ENCODE measurements at regions not wholly inside any gene's neighbourhood (a gene's known extent, or its start where the extent isn't known, plus 50 kb on each side); places are given as distances from the start of the nearest gene placed in this dataset.

- DNase-seq (ENCODE audit: low spot score): no peak
Measured at GRCh38 chr7:7051206-7051877, 131.0 kb upstream of the C1GALT1 start.

- DNase-seq (ENCODE audit: low spot score): no peak
Measured at GRCh38 chr7:7054252-7054830, 128.0 kb upstream of the C1GALT1 start.

- DNase-seq (ENCODE audit: low spot score): no peak
Measured at GRCh38 chr7:7060828-7061599, 121.3 kb upstream of the C1GALT1 start.

DNA sequence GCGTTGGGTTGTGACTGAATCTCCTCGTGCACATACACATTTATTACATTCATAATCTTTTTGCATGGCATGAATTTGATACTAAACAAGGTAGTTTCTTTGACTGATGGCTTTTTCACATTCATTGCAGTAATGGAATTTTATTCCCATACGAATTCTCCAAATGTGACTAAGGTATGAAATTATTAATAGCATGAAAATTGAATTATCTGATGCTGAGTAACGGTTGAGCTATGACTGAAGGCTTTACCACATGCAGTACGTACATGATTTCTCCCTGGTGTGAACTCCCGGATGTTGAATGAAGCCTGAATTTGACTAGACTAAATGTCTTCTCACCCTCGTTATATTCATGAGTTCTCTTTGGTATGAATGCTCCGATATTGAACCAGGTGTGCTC, 104.4 kb upstream of the C1GALT1 start:
- no peak for DNase-seq (ENCODE audit: low spot score)

- no peak for DNase-seq (ENCODE audit: low spot score)
Measured at GRCh38 chr7:7080802-7081201, 101.5 kb upstream of the C1GALT1 start.

DNA sequence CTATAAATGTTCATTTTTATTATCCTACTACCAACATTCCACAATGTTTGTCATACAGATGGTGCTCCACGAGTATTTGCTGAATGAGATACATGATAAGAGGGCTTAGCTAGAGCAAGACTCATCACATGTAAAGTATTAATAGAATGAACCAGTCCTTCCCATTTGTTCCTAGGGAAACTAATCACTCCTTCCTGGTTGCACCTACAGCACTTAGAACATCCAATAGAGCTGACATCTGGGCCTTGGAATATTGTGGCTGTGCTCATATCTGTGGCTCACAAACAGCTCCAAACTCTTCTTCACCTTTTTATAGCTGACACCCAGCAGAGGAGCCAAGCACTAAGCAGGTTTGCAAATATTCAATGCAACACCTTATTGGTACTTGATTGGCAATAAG, 91.9 kb upstream of the C1GALT1 start:
- DNase-seq (ENCODE audit: low spot score): no peak

DNA sequence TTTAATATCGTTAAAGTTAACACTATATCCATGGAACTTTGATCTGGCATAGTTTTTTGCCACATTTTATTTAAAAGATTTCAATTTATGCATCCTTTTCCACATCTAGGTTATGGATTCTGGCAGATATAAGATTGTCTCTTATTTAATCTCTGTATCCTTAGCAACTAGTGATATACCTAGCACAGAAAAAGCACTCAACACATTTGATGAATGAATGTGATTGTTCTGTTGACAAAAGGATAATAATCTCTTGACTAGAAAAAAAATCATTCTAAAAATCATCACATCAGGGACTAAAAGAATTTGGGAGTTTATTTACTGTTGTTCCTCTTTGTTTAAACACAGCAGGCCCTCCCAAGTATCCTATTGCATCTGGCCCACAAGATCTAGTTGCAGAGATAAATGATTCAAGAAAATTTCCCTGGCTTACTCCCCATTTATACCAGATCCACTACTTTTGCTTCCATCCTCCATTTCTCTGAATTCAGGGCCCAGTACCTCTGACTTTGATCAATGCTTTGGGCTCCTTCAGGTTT, 84.0 kb upstream of the C1GALT1 start:
- no peak for DNase-seq (ENCODE audit: low spot score)

DNA sequence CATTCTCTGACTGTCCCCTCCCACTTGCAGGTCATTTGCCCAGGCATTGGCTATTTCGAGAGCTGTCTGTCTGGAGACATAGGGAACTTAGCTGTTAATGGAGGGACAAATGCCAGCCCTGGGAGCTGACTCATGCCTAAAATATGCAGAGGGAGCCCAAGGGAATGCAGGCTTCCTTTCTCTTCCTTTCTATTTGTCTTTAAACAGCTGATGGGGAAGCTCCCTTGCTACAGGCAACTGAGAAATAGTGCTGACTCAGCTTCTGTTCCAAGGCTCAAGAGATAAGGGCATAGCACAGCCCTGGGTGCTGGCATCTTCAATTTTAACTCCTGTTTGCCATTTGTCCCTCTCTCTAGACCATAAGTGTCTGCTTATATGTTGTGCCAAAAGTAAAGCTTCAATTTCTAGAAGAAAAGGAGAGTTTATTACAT, 82.7 kb upstream of the C1GALT1 start:
- DNase-seq (ENCODE audit: low spot score): peak; percentile 100

DNA sequence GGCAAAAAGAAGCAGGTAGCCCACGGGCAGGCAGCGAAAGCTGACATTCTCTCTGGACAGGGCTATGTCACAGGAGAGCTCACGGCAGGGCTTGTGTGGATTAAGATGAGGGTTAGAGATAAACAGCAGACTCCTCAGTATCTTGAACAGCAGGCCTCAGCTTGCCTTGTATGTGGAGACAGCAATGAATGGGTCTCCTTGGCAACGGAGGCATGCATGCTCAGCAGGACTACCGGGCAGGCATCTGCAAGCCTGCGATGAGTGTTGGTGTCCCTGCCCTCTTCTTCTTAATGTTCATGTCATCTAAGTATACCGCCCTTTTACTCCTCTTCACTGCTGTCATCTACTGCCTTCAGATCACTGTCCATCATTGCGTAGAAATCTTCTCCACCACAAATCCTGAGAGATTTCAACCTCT, 81.9 kb upstream of the C1GALT1 start:
- DNase-seq (ENCODE audit: low spot score): no peak

- no peak for DNase-seq (ENCODE audit: low spot score)
Measured at GRCh38 chr7:7102906-7103305, 79.4 kb upstream of the C1GALT1 start.

GRCh38 chr7:7103343-7104313, 78.7 kb upstream of the C1GALT1 start:
- peak; percentile 66 for DNase-seq (ENCODE audit: low spot score)

DNA sequence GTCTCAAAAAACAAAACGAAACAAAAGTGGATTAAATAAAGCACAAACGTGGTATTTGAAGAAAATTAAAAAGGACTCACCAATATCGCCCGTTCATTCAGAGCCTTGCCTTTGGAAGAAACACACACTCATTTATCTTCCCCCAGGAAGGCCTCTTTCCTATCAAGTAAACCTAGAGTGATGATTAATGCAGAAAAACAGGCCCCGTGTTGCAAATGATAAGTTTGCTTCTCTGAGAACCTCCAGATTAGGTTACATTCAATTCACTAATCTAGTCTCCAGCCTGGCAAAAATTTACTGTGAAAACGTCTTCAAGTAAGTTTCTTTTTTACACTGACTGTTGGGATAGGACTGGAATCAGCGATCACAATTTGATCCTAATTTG, 78.0 kb upstream of the C1GALT1 start:
- DNase-seq (ENCODE audit: low spot score): no peak

DNA sequence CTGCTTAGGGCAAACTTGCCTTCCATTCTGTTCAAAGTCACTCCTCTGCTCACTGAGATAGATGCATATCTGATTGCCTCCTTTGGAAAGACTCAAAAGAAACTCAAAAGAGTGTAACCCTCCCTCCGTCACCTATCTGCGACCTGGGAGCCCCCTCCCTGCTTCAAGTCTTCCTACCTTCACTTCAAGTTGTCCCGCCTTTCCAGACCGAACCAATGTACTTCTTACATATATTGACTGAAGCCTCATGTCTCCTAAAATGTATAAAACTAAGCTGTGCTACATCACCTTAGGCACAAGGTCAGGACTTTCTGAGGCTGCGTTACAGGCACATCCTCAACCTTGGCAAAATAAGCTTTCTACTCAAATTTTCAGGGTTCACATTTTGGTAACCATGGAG, 77.4 kb upstream of the C1GALT1 start:
- no peak for DNase-seq (ENCODE audit: low spot score)

DNA sequence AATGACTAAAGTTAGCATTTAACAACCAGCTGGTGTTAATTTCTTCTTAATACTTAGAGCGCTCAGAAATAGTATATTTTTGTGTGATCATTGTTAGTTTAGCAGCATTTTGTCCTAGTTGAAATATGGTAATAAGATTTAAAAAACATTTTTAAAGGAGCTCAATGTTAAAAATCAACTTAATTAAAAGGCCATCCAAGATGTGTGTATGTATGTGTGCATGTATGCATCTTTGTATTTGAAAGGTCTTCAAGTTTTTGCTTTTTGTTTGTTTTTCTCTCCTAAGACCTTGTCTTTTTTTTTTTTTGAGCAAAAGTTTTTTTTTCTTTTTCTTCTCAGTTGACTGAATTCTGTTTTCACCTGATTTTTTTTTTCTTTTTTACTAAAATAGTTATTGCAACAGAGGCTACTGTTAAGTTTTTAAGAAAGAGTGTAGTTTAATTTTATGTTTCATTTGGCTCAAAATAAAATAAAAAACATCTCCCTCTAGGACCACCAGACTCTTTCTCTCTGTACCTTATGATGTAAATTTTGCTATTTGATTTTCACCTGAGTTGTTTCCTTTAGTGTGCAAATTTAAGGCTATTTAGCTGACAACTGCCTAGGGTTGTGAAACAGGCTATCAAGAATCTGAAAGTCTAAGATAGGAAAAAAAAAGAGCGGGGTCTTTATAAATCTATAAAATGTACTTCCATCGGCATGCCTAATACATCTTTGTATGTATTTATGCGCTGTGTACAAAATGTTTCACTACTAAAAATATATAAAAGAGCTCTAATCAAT, 76.4 kb upstream of the C1GALT1 start:
- no peak for DNase-seq (ENCODE audit: low spot score)

GRCh38 chr7:7108931-7109330, 73.4 kb upstream of the C1GALT1 start:
- no peak for DNase-seq (ENCODE audit: low spot score)

DNA sequence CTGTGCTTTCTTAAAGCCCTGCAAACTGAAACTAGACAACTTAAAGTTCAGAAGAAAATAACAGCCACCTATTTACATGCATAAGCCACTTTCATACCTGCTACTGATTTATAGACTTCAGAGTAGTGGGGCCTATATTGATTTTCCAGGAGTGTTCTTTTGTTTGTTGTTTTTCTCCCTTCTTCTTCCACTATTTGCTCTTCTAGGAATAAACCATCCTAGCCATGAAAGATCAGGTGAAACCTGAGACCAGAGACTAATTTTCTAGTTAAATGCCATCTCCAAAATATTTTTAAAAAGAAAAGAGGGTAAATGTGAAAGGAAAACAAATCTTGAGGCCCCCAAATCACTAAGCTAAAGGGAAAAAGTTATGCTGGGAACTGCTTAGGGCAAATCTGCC, 72.4 kb upstream of the C1GALT1 start:
- DNase-seq (ENCODE audit: low spot score): no peak

DNA sequence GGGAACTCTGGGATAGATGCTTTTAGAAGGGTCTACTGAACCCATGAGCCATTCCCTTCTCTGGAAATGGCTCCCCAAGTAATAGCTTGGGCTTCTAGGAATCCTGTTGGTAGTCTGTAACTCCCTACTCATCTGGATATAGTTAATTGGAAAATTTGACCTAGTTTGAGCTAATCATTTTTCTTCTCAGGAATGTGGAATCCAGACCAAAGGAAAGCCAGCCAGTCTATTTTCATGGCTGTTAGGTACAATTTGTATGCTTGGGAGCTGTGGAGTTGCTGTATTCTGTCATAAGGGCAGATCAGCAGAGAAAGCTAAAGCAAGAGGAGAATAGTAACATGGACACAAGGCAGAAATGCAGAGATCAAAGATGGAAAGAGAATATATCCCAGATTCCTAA, 71.6 kb upstream of the C1GALT1 start:
- no peak for DNase-seq (ENCODE audit: low spot score)

DNA sequence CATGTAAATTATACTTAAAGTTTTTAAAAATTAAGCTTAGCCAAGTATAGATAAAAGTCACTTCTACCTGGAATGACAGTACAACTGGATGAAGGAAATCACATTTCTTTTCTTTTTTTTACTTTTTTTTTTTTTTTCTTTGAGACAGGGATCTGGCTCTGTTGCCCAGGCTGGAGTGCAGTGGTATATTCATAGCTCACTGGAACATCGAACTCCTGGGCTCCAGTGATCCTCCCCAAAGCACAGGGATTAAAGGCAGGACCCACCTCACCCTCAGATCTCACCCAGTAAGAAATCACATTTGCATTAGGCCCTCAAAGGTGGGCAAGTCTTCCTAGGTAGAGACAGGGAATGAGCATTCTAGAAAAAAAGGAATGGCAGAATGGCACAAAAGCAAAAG, 69.5 kb upstream of the C1GALT1 start:
- DNase-seq (ENCODE audit: low spot score): no peak

GRCh38 chr7:7114575-7115291, 67.6 kb upstream of the C1GALT1 start:
- no peak for DNase-seq (ENCODE audit: low spot score)

GRCh38 chr7:7117935-7118586, 64.3 kb upstream of the C1GALT1 start:
- DNase-seq (ENCODE audit: low spot score): no peak
